ENCODE measurements at regions not wholly inside any gene's neighbourhood (a gene's known extent, or its start where the extent isn't known, plus 50 kb on each side); places are given as distances from the start of the nearest gene placed in this dataset.

GRCh38 chr5:74326571-74327338, 313.8 kb downstream of the ENC1 start (continued):
- no peak for TF ChIP-seq ZNF223 (tag by site-specific recombination; IDR thresholded peaks at IDR 0.05)
- 0 out of 2 replicates have a peak, but pooled peaks have one; percentile 56 for TF ChIP-seq PRDM1 (tag by site-specific recombination; IDR thresholded peaks at IDR 0.05)
- no peak; the same call in 1 of the 2 replicates for TF ChIP-seq ZNF18 (tag by site-specific recombination; IDR thresholded peaks at IDR 0.05)
- peak; percentile 93 for TF ChIP-seq ZNF362 (tag by site-specific recombination; IDR thresholded peaks at IDR 0.05)
- TF ChIP-seq ZFP41 (tag by site-specific recombination; IDR thresholded peaks at IDR 0.05; ENCODE audit: borderline replicate concordance): no peak
- no peak for TF ChIP-seq ZNF169 (tag by site-specific recombination; IDR thresholded peaks at IDR 0.05)
- peak; percentile 40; the same call in 1 of the 2 replicates for TF ChIP-seq ZNF449 (tag by site-specific recombination; IDR thresholded peaks at IDR 0.05)
- TF ChIP-seq ZNF830 (tag by site-specific recombination; IDR thresholded peaks at IDR 0.05; ENCODE audit: low read depth): no peak
- no peak for TF ChIP-seq ZNF624 (tag by site-specific recombination; IDR thresholded peaks at IDR 0.05)

GRCh38 chr5:74325866-74326265, 314.7 kb downstream of the ENC1 start:
- no peak overlapping the region for H3K4me3 ChIP-seq (ENCODE audit: low read depth, low read length)
- POLR2A ChIA-PET: interaction anchor here (0.6 to 1.0 kb wide), 3 partner anchors 41 to 217 kb away, joined by 3 to 4 read pairs (median 4); no protein-coding TSS in a partner anchor
- peaks cover 19% of the 10 kb centered on the region for H3K4me1 ChIP-seq (ENCODE audit: control insufficient read depth, insufficient read depth, low read length)
- no peak for TF ChIP-seq ZNF121 (tag by site-specific recombination; IDR thresholded peaks at IDR 0.05)
- no peak for TF ChIP-seq ZNF391 (tag by site-specific recombination; IDR thresholded peaks at IDR 0.05; ENCODE audit: borderline replicate concordance, low read depth)
- CTCF ChIA-PET: interaction anchor here (1.1 to 1.5 kb wide), 2 partner anchors 13 to 17 kb away, joined by 3 read pairs; no protein-coding TSS in a partner anchor
- no peak overlapping the region for H3K27ac ChIP-seq (ENCODE audit: extremely low read depth, low read depth, low read length)
- no peaks in the 10 kb centered on the region for H3K9me3 ChIP-seq (ENCODE audit: control insufficient read depth, insufficient read depth, low read depth, low read length)
- H3K36me3 ChIP-seq (ENCODE audit: control insufficient read depth in 2 of 2, insufficient read depth in 1 of 2, low read length in 2 of 2): no peaks in the 10 kb centered on the region

- Histone ChIP-seq H3K4me1 (ENCODE audit: control insufficient read depth, insufficient read depth, low read length) (peaks cover 19% of the 10 kb centered on the region), H3K9me3 (ENCODE audit: control insufficient read depth, insufficient read depth, low read depth, low read length) (no peaks in the 10 kb centered on the region), H3K27ac (ENCODE audit: extremely low read depth, low read depth, low read length) (no peak overlapping the region), H3K36me3 (ENCODE audit: control insufficient read depth in 2 of 2, insufficient read depth in 1 of 2, low read length in 2 of 2) (no peaks in the 10 kb centered on the region), H3K4me3 (ENCODE audit: low read depth, low read length) (no peak overlapping the region)
- POLR2A ChIA-PET: interaction anchor here (0.5 kb wide), 1 partner anchor 326 kb away, joined by 4 read pairs; no protein-coding TSS in a partner anchor
- no peak for TF ChIP-seq ZNF133 (tag by site-specific recombination; IDR thresholded peaks at IDR 0.05)
- TF ChIP-seq ZNF670 (tag by site-specific recombination; IDR thresholded peaks at IDR 0.05; ENCODE audit: low read depth): no peak
- no peak for TF ChIP-seq ZNF473 (tag by site-specific recombination; IDR thresholded peaks at IDR 0.05)
- TF ChIP-seq PRDM6 (tag by site-specific recombination; IDR thresholded peaks at IDR 0.05): no peak
- TF ChIP-seq ZNF2 (tag by site-specific recombination; IDR thresholded peaks at IDR 0.05): no peak
- no peak for TF ChIP-seq ZNF701 (tag by site-specific recombination; IDR thresholded peaks at IDR 0.05)
- TF ChIP-seq ZNF596 (tag by site-specific recombination; IDR thresholded peaks at IDR 0.05): no peak
- TF ChIP-seq ZNF692 (tag by site-specific recombination; IDR thresholded peaks at IDR 0.05): no peak
- no peak for TF ChIP-seq ZNF214 (tag by site-specific recombination; IDR thresholded peaks at IDR 0.05; ENCODE audit: borderline replicate concordance)
- TF ChIP-seq TCF7L2 (IDR thresholded peaks at IDR 0.05; ENCODE audit: borderline replicate concordance, low read depth, low read length): no peak
- no peak for TF ChIP-seq ZNF174 (tag by site-specific recombination; IDR thresholded peaks at IDR 0.05)
- CTCF ChIA-PET: no interaction called here
Measured at GRCh38 chr5:74324556-74324955, 316.0 kb downstream of the ENC1 start.

Data from HEK293 (cell line).